Ammon's horn (tissue), 1 donor: ENCODE measurements at regions not wholly inside any gene's neighbourhood (a gene's known extent, or its start where the extent isn't known, plus 50 kb on each side); places are given as distances from the start of the nearest gene placed in this dataset.

Experiments
- DNase-seq: peaks from one replicate; pipeline ENCODE4 v3.0.0-alpha.2; 2016; ENCODE audit warnings: low spot score

- no peak for DNase-seq
Observed at GRCh38 chr3:76972624-76973296, 67.1 kb upstream of the ROBO2 start.

- no peak for DNase-seq
Observed at GRCh38 chr3:76976996-76977395, 62.9 kb upstream of the ROBO2 start.

GRCh38 chr3:76985645-76986044 lies 54.3 kb upstream of the ROBO2 start:
- no peak for DNase-seq

- DNase-seq: no peak
Observed at GRCh38 chr3:76986876-76987474, 52.9 kb upstream of the ROBO2 start.
